ENCODE measurements at regions not wholly inside any gene's neighbourhood (a gene's known extent, or its start where the extent isn't known, plus 50 kb on each side); places are given as distances from the start of the nearest gene placed in this dataset.

DNA sequence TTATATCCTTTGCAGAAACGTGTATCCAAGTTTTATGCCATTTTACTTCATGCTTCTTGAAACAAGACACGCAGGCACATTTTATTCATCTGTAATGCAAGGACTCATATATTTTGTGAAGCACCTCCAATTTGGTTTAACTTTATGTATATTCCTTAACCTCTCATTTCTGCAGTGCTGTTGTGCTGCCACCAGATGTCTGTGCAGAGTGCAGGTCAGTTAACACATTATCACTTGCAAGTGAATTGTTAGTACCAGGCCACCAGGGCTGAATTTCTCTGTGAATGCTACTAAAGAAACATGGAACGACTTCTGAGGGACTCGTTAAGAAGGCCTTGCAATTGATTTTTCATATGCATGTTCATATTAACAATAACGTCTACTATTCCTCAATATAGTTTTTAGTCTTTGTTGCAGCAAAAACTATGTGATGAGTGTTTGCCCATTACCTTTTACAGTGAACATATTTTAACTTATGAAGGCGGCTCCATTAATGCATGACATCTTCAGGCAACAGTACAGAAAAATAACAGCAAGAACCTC is 770.3 kb downstream of the NLGN4X start:
- H3K9me3 ChIP-seq: no peaks in the 10 kb centered on the region
- H3K27ac ChIP-seq: no peak overlapping the region
- no peak for FAIRE-seq
- ATAC-seq: no peak
- CTCF ChIA-PET: no interaction called here
- WGBS (ENCODE audit: missing lambda C conversion rate): 5% methylated on average over 6 of the region's 6 CpGs
- no peaks in the 10 kb centered on the region for H3K4me1 ChIP-seq
- no peak for DNase-seq (ENCODE audit: low read depth in 1 of 2, low spot score in 1 of 2)
- no peak overlapping the region for H3K4me3 ChIP-seq
- TF ChIP-seq HOXB5 (CRISPR knock-in tag; IDR thresholded peaks at IDR 0.05): no peak
- TF ChIP-seq, protein P1, sequence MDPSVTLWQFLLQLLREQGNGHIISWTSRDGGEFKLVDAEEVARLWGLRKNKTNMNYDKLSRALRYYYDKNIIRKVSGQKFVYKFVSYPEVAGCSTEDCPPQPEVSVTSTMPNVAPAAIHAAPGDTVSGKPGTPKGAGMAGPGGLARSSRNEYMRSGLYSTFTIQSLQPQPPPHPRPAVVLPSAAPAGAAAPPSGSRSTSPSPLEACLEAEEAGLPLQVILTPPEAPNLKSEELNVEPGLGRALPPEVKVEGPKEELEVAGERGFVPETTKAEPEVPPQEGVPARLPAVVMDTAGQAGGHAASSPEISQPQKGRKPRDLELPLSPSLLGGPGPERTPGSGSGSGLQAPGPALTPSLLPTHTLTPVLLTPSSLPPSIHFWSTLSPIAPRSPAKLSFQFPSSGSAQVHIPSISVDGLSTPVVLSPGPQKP (IDR thresholded peaks at IDR 0.05; ENCODE audit: low read depth, low read length): no peak
- no peak for TF ChIP-seq GATA3 (IDR thresholded peaks at IDR 0.05; ENCODE audit: borderline replicate concordance)
- no peak for TF ChIP-seq FOXS1 (CRISPR knock-in tag; IDR thresholded peaks at IDR 0.05)
- no peak for TF ChIP-seq POLR2A (IDR thresholded peaks at IDR 0.05; ENCODE audit: low read length)
- TF ChIP-seq, protein P2, sequence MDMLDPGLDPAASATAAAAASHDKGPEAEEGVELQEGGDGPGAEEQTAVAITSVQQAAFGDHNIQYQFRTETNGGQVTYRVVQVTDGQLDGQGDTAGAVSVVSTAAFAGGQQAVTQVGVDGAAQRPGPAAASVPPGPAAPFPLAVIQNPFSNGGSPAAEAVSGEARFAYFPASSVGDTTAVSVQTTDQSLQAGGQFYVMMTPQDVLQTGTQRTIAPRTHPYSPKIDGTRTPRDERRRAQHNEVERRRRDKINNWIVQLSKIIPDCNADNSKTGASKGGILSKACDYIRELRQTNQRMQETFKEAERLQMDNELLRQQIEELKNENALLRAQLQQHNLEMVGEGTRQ (IDR thresholded peaks at IDR 0.05): no peak
- TF ChIP-seq JUNB (IDR thresholded peaks at IDR 0.05): no peak
- no peak for TF ChIP-seq HOXA7 (CRISPR knock-in tag; IDR thresholded peaks at IDR 0.05)
- TF ChIP-seq MAX (IDR thresholded peaks at IDR 0.05): no peak
- no peak for TF ChIP-seq RARB (CRISPR knock-in tag; IDR thresholded peaks at IDR 0.05)
- no peak for TF ChIP-seq ZNF302 (CRISPR knock-in tag; IDR thresholded peaks at IDR 0.05)
- TF ChIP-seq, protein P3, sequence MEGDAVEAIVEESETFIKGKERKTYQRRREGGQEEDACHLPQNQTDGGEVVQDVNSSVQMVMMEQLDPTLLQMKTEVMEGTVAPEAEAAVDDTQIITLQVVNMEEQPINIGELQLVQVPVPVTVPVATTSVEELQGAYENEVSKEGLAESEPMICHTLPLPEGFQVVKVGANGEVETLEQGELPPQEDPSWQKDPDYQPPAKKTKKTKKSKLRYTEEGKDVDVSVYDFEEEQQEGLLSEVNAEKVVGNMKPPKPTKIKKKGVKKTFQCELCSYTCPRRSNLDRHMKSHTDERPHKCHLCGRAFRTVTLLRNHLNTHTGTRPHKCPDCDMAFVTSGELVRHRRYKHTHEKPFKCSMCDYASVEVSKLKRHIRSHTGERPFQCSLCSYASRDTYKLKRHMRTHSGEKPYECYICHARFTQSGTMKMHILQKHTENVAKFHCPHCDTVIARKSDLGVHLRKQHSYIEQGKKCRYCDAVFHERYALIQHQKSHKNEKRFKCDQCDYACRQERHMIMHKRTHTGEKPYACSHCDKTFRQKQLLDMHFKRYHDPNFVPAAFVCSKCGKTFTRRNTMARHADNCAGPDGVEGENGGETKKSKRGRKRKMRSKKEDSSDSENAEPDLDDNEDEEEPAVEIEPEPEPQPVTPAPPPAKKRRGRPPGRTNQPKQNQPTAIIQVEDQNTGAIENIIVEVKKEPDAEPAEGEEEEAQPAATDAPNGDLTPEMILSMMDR (IDR thresholded peaks at IDR 0.05): no peak
- TF ChIP-seq, protein P4, sequence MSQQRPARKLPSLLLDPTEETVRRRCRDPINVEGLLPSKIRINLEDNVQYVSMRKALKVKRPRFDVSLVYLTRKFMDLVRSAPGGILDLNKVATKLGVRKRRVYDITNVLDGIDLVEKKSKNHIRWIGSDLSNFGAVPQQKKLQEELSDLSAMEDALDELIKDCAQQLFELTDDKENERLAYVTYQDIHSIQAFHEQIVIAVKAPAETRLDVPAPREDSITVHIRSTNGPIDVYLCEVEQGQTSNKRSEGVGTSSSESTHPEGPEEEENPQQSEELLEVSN (IDR thresholded peaks at IDR 0.05; ENCODE audit: borderline replicate concordance, low read depth): no peak
- TF ChIP-seq POLR2AphosphoS2 (conservative IDR thresholded peaks at IDR 0.05; ENCODE audit: low read length): no peak
- TF ChIP-seq NR3C1 (IDR thresholded peaks at IDR 0.05): no peak
- no peak for TF ChIP-seq CHD4 (IDR thresholded peaks at IDR 0.05; ENCODE audit: borderline replicate concordance)
- TF ChIP-seq KDM5A (IDR thresholded peaks at IDR 0.05): no peak
- TF ChIP-seq HDAC2 (IDR thresholded peaks at IDR 0.05): no peak
- POLR2A ChIA-PET: no interaction called here
- no peak overlapping the region for H3K4me2 ChIP-seq

- DNase-seq (ENCODE audit: low read depth in 1 of 2, low spot score in 1 of 2) (no peak), FAIRE-seq (no peak), ATAC-seq (no peak)
- CTCF ChIA-PET: no interaction called here
- POLR2A ChIA-PET: no interaction called here
- TF ChIP-seq ZSCAN20 (CRISPR knock-in tag; IDR thresholded peaks at IDR 0.05) (no peak), HOXA7 (CRISPR knock-in tag; IDR thresholded peaks at IDR 0.05) (no peak), TP53 (CRISPR knock-in tag; IDR thresholded peaks at IDR 0.05) (no peak), MAZ (IDR thresholded peaks at IDR 0.05; ENCODE audit: borderline replicate concordance, low read depth, low read length) (no peak), MAX (IDR thresholded peaks at IDR 0.05) (no peak), SREBF2 (IDR thresholded peaks at IDR 0.05) (no peak), HDAC2 (IDR thresholded peaks at IDR 0.05) (no peak), HOXB13 (CRISPR knock-in tag; IDR thresholded peaks at IDR 0.05; ENCODE audit: low read depth) (no peak), NFE2L2 (conservative IDR thresholded peaks at IDR 0.05; ENCODE audit: low read length) (no peak), ZC3H11A (IDR thresholded peaks at IDR 0.05) (no peak), HEYL (CRISPR knock-in tag; IDR thresholded peaks at IDR 0.05) (no peak), CBX2 (IDR thresholded peaks at IDR 0.05; ENCODE audit: borderline replicate concordance, low read depth) (no peak), EP300 (IDR thresholded peaks at IDR 0.05) (no peak), GATA3 (IDR thresholded peaks at IDR 0.05; ENCODE audit: borderline replicate concordance) (no peak)
- TF ChIP-seq, protein P5, sequence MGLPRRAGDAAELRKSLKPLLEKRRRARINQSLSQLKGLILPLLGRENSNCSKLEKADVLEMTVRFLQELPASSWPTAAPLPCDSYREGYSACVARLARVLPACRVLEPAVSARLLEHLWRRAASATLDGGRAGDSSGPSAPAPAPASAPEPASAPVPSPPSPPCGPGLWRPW (IDR thresholded peaks at IDR 0.05): no peak
- TF ChIP-seq, protein P2 (IDR thresholded peaks at IDR 0.05): no peak
- TF ChIP-seq, protein P6, sequence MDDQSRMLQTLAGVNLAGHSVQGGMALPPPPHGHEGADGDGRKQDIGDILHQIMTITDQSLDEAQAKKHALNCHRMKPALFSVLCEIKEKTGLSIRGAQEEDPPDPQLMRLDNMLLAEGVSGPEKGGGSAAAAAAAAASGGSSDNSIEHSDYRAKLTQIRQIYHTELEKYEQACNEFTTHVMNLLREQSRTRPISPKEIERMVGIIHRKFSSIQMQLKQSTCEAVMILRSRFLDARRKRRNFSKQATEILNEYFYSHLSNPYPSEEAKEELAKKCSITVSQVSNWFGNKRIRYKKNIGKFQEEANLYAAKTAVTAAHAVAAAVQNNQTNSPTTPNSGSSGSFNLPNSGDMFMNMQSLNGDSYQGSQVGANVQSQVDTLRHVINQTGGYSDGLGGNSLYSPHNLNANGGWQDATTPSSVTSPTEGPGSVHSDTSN (IDR thresholded peaks at IDR 0.05): no peak
- Histone ChIP-seq H3K9me3 (no peaks in the 10 kb centered on the region), H3K4me3 (no peak overlapping the region), H3K4me2 (no peak overlapping the region), H3K27ac (no peak overlapping the region), H3K4me1 (no peaks in the 10 kb centered on the region)
- WGBS (ENCODE audit: missing lambda C conversion rate): 7% methylated on average over 1 of the region's 1 CpG
Measured at GRCh38 chrX:5449323-5449722, 779.3 kb downstream of the NLGN4X start.

All from A549 (cell line).